CD8-positive, alpha-beta memory T cell (primary cell): ENCODE measurements at regions not wholly inside any gene's neighbourhood (a gene's known extent, or its start where the extent isn't known, plus 50 kb on each side); places are given as distances from the start of the nearest gene placed in this dataset.

ENCODE experiments used
- CTCF ChIA-PET: fragments of 350-600 bp; sonication (Branson Sonifier 250); formaldehyde crosslinking; loops from one replicate; lab custom pipeline; 2021; ENCODE audit warnings: antibody characterized with exemption; lab: Charles Lee
- POLR2A ChIA-PET: fragments of 350-600 bp; sonication (Branson Sonifier 250); formaldehyde crosslinking; loops from one replicate; lab custom pipeline; 2021; ENCODE audit warnings: antibody characterized with exemption; lab: Charles Lee
- DNase-seq, 5 donors: peaks; one replicate each; pipeline versions ENCODE4 v3.0.0 to v3.0.0-alpha.2; 2020 to 2022; ENCODE audit warnings: mixed read lengths in 1 of 5
- H3K27ac ChIP-seq: one replicate; pipeline ENCODE4 v1.7.0; 2013; ENCODE audit warnings: low read depth, mild to moderate bottlenecking, low read length, moderate library complexity
- H3K27me3 ChIP-seq: 2 replicates; pipeline ENCODE4 v1.7.0; 2013; ENCODE audit warnings: low read length, mild to moderate bottlenecking; ENCODE audit not compliant: insufficient read depth, poor library complexity, severe bottlenecking
- H3K36me3 ChIP-seq: 2 replicates; pipeline ENCODE4 v1.7.0; 2013; ENCODE audit warnings: mild to moderate bottlenecking, low read length, moderate library complexity; ENCODE audit not compliant: insufficient read depth
- H3K4me1 ChIP-seq: 2 replicates; pipeline ENCODE4 v1.7.0; 2013; ENCODE audit warnings: mild to moderate bottlenecking, low read length, moderate library complexity; ENCODE audit not compliant: insufficient read depth
- H3K4me3 ChIP-seq: 2 replicates; pipeline ENCODE4 v1.7.0; 2013; ENCODE audit warnings: mild to moderate bottlenecking, low read length
- H3K9me3 ChIP-seq: 2 replicates; pipeline ENCODE4 v1.7.0; 2013; ENCODE audit warnings: mild to moderate bottlenecking, low read length
- H3K27ac Mint-ChIP-seq, 8 donors: one replicate each; pipeline ENCODE4 v1.8.0; 2020 to 2021; ENCODE audit warnings: mixed read lengths in 8 of 8, mild to moderate bottlenecking in 6 of 8, inconsistent platforms in 3 of 8, moderate library complexity in 3 of 8
- H3K27me3 Mint-ChIP-seq, 2 donors: one replicate each; pipeline ENCODE4 v1.8.0; 2020 to 2021; ENCODE audit warnings: mixed read lengths in 2 of 2, mild to moderate bottlenecking in 1 of 2, moderate library complexity in 1 of 2
- H3K36me3 Mint-ChIP-seq, 3 donors: one replicate each; pipeline ENCODE4 v1.8.0; 2020 to 2021; ENCODE audit warnings: mixed read lengths in 3 of 3, inconsistent platforms in 1 of 3, mild to moderate bottlenecking in 1 of 3
- H3K4me1 Mint-ChIP-seq, 3 donors: one replicate each; pipeline ENCODE4 v1.8.0; 2020 to 2021; ENCODE audit warnings: mixed read lengths in 3 of 3, inconsistent platforms in 1 of 3, mild to moderate bottlenecking in 1 of 3
- H3K4me3 Mint-ChIP-seq, 7 donors: one replicate each; pipeline ENCODE4 v1.8.0; 2020 to 2021; ENCODE audit warnings: mixed read lengths in 7 of 7, mild to moderate bottlenecking in 6 of 7, moderate library complexity in 4 of 7, inconsistent platforms in 2 of 7
- H3K9me3 Mint-ChIP-seq, 5 donors: one replicate each; pipeline ENCODE4 v1.8.0; 2020 to 2022; ENCODE audit warnings: mixed read lengths in 5 of 5, mild to moderate bottlenecking in 3 of 5, moderate library complexity in 2 of 5, inconsistent platforms in 1 of 5

DNA sequence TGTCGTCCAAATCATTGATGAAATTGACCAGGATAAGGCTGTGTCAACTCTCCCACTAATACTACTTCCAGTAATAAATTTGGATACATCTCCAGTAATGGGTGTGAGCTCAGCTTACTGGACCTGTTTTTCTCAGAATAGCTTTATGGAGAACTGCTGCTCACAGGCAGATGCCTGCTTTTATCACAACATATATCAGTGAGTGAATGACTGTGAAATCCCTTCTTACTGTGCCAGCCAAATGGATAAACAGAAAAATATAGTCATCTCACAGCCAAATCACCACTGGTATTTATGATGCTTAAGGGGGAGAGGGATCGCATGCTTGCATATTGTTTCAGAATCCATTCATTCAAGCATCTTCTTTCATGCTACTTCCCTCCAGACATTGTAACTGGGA, 148.4 kb upstream of the PAPPA start:
- H3K9me3 ChIP-seq: no peaks in the 10 kb centered on the region
- no peaks in the 10 kb centered on the region for H3K36me3 Mint-ChIP-seq
- no peaks in the 10 kb centered on the region for H3K4me1 ChIP-seq
- no peak overlapping the region for H3K27ac Mint-ChIP-seq
- CTCF ChIA-PET: no interaction called here
- peaks cover 0 to 2% of the 10 kb centered on the region in 2 donors for H3K27me3 Mint-ChIP-seq
- no peak overlapping the region for H3K4me3 ChIP-seq
- H3K9me3 Mint-ChIP-seq: peaks cover 0 to 5% (median 0%) of the 10 kb centered on the region in 5 donors
- POLR2A ChIA-PET: no interaction called here
- H3K36me3 ChIP-seq: no peaks in the 10 kb centered on the region
- no peak overlapping the region for H3K4me3 Mint-ChIP-seq
- no peak for DNase-seq
- no peaks in the 10 kb centered on the region for H3K27me3 ChIP-seq
- H3K27ac ChIP-seq: no peak overlapping the region
- H3K4me1 Mint-ChIP-seq: no peaks in the 10 kb centered on the region

DNA sequence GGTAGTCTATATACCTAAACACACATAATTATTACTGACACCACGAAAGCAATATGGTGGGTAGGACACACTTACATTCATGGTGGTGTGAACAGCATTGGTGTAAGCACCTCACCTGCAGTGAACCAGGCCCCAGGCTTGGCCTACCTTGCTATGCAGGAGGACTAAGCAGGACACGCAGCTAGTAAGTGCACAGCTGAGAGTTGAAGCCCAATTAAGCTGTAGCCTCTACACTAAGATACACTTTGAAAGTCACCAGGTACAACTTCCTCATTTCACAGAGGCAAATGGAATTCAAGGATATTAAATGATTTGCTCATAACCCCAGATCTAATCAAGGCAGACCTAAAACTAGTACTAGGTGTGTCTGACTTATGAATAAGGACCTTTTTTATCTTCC, 145.8 kb upstream of the PAPPA start:
- Histone ChIP-seq H3K27me3 (no peaks in the 10 kb centered on the region), H3K36me3 (no peaks in the 10 kb centered on the region), H3K27ac (no peak overlapping the region), H3K4me1 (no peaks in the 10 kb centered on the region), H3K4me3 (no peak overlapping the region), H3K9me3 (no peaks in the 10 kb centered on the region)
- no peak overlapping the region for H3K27ac Mint-ChIP-seq
- H3K36me3 Mint-ChIP-seq: no peaks in the 10 kb centered on the region
- no peak for DNase-seq
- H3K4me3 Mint-ChIP-seq: no peak overlapping the region
- peaks cover 0 to 2% of the 10 kb centered on the region in 2 donors for H3K27me3 Mint-ChIP-seq
- H3K9me3 Mint-ChIP-seq: peaks cover 0 to 4% (median 3%) of the 10 kb centered on the region in 5 donors
- ChIA-PET POLR2A (no interaction called here), CTCF (no interaction called here)
- H3K4me1 Mint-ChIP-seq: no peaks in the 10 kb centered on the region

DNA sequence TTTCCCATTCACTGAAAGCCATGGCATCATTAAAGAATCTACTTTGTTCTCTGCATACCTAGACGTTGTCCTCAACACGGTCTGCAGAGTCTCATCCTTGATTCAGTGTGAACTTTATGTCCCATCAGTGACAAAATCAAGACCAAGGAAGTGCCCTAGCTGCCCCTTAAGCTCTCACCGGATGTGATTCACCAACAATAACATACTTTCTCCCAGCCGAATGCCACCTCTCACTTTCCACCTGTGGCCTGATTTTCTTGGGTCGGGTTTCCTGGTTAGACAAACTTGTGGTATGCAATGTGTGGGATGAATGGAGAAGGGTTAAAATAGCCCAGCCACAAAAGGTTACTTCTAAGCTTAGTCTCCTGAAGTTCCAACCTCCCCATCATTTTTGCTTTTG, 145.3 kb upstream of the PAPPA start:
- POLR2A ChIA-PET: no interaction called here
- Mint-ChIP-seq H3K4me3 (no peak overlapping the region), H3K36me3 (no peaks in the 10 kb centered on the region), H3K27ac (no peak overlapping the region), H3K9me3 (peaks cover 0 to 4% (median 3%) of the 10 kb centered on the region in 5 donors), H3K27me3 (peaks cover 0 to 2% of the 10 kb centered on the region in 2 donors), H3K4me1 (no peaks in the 10 kb centered on the region)
- Histone ChIP-seq H3K27me3 (no peaks in the 10 kb centered on the region), H3K36me3 (no peaks in the 10 kb centered on the region), H3K4me3 (no peak overlapping the region), H3K9me3 (no peaks in the 10 kb centered on the region), H3K27ac (no peak overlapping the region), H3K4me1 (no peaks in the 10 kb centered on the region)
- CTCF ChIA-PET: no interaction called here
- no peak for DNase-seq

DNA sequence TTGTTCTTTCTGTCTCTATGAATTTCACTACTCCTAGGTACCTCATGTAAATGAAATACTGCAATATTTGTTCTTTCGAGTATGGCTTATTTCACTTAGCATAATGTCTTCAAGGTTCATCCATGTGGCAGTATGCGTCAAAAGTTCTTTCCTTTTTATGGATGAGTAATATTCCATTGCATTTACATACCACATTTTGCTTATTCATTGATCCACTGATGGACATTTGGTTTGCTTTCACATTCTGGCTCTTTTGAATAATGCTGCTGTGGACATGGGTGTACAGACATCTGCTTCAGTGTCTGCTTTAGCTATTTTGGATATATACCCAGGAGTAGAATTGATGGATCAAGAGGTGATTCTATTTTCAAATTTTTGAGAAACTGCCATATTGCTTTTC, 144.2 kb upstream of the PAPPA start:
- Mint-ChIP-seq H3K27ac (no peak overlapping the region), H3K4me1 (no peaks in the 10 kb centered on the region), H3K4me3 (no peak overlapping the region), H3K36me3 (no peaks in the 10 kb centered on the region), H3K27me3 (peaks cover 0 to 2% of the 10 kb centered on the region in 2 donors), H3K9me3 (peaks cover 0 to 4% (median 3%) of the 10 kb centered on the region in 5 donors)
- no peak overlapping the region for H3K27ac ChIP-seq
- no peaks in the 10 kb centered on the region for H3K36me3 ChIP-seq
- ChIA-PET CTCF (no interaction called here), POLR2A (no interaction called here)
- no peak for DNase-seq
- no peaks in the 10 kb centered on the region for H3K9me3 ChIP-seq
- H3K27me3 ChIP-seq: no peaks in the 10 kb centered on the region
- H3K4me3 ChIP-seq: no peak overlapping the region
- no peaks in the 10 kb centered on the region for H3K4me1 ChIP-seq

DNA sequence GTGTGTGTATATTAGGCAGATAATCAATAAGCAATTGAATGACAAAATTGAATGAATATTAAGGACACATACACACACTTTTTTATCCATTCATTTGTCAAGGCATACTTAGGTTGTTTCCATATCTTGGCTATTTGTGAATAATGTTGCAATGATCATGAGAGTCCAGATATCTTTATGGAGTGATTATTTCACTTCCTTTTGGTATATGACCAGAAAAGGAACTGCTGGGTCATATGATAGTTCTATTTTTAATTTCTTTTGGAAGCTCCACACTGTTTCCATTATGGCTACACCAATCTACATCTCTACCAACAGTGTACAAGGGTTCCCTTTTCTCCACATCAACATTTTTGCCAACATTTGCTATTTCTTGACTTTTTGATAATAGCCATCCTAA, 137.7 kb upstream of the PAPPA start:
- Histone ChIP-seq H3K4me3 (no peak overlapping the region), H3K9me3 (no peaks in the 10 kb centered on the region), H3K4me1 (no peaks in the 10 kb centered on the region), H3K36me3 (no peaks in the 10 kb centered on the region), H3K27ac (no peak overlapping the region), H3K27me3 (no peaks in the 10 kb centered on the region)
- Mint-ChIP-seq H3K27ac (no peak overlapping the region), H3K9me3 (peaks cover 0 to 12% (median 2%) of the 10 kb centered on the region in 5 donors), H3K36me3 (no peaks in the 10 kb centered on the region), H3K4me3 (no peak overlapping the region), H3K4me1 (no peaks in the 10 kb centered on the region), H3K27me3 (no peaks in the 10 kb centered on the region)
- POLR2A ChIA-PET: no interaction called here
- DNase-seq: no peak
- CTCF ChIA-PET: no interaction called here

DNA sequence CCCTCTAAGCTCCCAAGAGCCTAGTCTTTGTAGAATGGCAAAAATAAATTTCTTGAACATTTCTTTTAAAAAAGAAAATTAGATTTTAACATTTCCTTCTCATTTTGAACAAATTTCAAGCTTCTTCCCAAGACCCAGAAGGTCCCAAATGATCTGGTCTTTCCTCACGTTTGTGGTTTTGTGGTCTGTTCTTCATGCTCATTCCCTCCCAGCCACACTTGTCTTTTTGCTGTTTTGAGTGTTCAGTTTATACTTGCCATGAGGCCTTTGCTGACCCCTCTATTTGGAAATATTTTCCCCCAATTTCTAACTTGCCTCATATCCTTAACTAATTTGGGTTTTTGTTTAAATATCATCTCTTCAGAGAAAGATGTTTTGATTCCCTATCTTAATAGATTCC, 133.4 kb upstream of the PAPPA start:
- POLR2A ChIA-PET: no interaction called here
- Mint-ChIP-seq H3K27me3 (no peaks in the 10 kb centered on the region), H3K27ac (no peak overlapping the region), H3K36me3 (no peaks in the 10 kb centered on the region), H3K4me1 (no peaks in the 10 kb centered on the region), H3K9me3 (peaks cover 0 to 17% (median 3%) of the 10 kb centered on the region in 5 donors), H3K4me3 (no peak overlapping the region)
- Histone ChIP-seq H3K27me3 (no peaks in the 10 kb centered on the region), H3K27ac (no peak overlapping the region), H3K4me1 (no peaks in the 10 kb centered on the region), H3K4me3 (no peak overlapping the region), H3K36me3 (no peaks in the 10 kb centered on the region), H3K9me3 (no peaks in the 10 kb centered on the region)
- no peak for DNase-seq
- CTCF ChIA-PET: no interaction called here

DNA sequence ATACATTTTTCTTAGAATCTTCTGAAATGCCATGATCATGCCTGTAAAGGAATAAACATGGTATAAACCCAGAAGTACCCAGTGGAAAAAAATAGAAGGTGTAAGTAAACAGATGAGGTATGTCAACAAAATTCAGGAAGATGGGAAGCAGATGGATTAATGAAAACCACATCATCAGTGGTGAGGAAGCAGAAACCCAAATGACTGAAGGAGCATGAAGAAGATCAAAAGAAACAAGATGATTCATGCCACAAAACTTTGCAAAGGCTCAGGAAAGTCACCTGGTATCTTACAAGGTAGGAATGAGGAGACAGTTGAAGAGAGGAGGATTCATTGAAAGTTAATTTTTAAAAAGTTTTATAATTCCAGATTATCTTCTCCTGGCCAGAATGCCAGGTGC, 132.8 kb upstream of the PAPPA start:
- ChIA-PET POLR2A (no interaction called here), CTCF (no interaction called here)
- no peaks in the 10 kb centered on the region for H3K4me1 Mint-ChIP-seq

DNA sequence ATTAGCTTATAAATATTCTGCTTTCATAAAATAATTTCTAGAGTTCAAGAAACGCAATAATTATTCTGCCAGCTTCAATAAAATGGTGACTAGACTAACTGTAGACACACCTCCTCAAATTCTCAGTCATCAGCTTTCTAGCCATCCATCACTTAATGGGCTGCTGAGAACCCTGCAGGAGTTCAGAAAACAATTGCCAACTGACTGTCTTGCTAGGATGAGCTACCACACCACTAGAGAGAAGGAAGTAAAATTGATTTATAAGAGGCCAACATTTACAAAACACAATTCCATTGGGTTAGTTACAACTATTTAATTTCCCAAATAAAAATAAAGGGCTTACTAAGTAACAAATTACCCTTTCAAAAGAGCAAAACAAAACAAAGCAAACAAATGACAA, 126.5 kb upstream of the PAPPA start:
- DNase-seq: no peak
- ChIA-PET CTCF (no interaction called here), POLR2A (no interaction called here)
- Mint-ChIP-seq H3K9me3 (peaks cover 4 to 19% (median 10%) of the 10 kb centered on the region in 5 donors), H3K4me3 (no peak overlapping the region), H3K4me1 (no peaks in the 10 kb centered on the region), H3K36me3 (peaks cover 0 to 2% (median 0%) of the 10 kb centered on the region in 3 donors), H3K27ac (no peak overlapping the region), H3K27me3 (peaks cover 0 to 3% of the 10 kb centered on the region in 2 donors)
- H3K27ac ChIP-seq: no peak overlapping the region
- H3K27me3 ChIP-seq: no peaks in the 10 kb centered on the region
- H3K36me3 ChIP-seq: no peaks in the 10 kb centered on the region
- H3K9me3 ChIP-seq: no peaks in the 10 kb centered on the region
- H3K4me1 ChIP-seq: no peaks in the 10 kb centered on the region
- no peak overlapping the region for H3K4me3 ChIP-seq

More for the DNA sequence above, 132.8 kb upstream of the PAPPA start:
- no peak for DNase-seq
- Histone ChIP-seq H3K27me3 (no peaks in the 10 kb centered on the region), H3K27ac (no peak overlapping the region), H3K36me3 (no peaks in the 10 kb centered on the region), H3K9me3 (no peaks in the 10 kb centered on the region), H3K4me1 (no peaks in the 10 kb centered on the region), H3K4me3 (no peak overlapping the region)
- H3K4me3 Mint-ChIP-seq: no peak overlapping the region
- peaks cover 0 to 3% of the 10 kb centered on the region in 2 donors for H3K27me3 Mint-ChIP-seq
- peaks cover 0 to 17% (median 6%) of the 10 kb centered on the region in 5 donors for H3K9me3 Mint-ChIP-seq
- no peaks in the 10 kb centered on the region for H3K36me3 Mint-ChIP-seq
- H3K27ac Mint-ChIP-seq: no peak overlapping the region

DNA sequence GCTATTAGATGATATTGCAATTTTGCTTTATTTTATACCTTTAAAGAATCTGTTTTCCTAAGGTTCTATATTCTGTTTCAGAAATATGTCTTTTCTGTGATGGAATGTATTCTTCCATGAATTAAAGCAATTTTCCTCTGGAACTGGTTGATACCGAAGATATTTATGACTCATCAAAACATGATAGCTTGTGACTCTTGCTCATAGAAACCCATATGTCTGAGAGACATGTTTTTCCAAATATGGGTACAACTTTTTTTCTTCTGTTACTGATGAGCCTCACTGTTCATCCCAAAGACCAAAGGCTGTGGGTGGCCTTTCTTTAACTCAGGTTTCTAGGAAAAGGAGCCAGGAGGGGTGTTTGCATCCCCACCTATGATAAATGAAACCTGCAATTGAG, 126.1 kb upstream of the PAPPA start:
- H3K27me3 ChIP-seq: no peaks in the 10 kb centered on the region
- Mint-ChIP-seq H3K36me3 (peaks cover 0 to 2% (median 0%) of the 10 kb centered on the region in 3 donors), H3K4me3 (no peak overlapping the region), H3K4me1 (no peaks in the 10 kb centered on the region), H3K27ac (no peak overlapping the region), H3K9me3 (peaks cover 4 to 19% (median 10%) of the 10 kb centered on the region in 5 donors), H3K27me3 (peaks cover 0 to 3% of the 10 kb centered on the region in 2 donors)
- no peaks in the 10 kb centered on the region for H3K4me1 ChIP-seq
- no peaks in the 10 kb centered on the region for H3K36me3 ChIP-seq
- no peak for DNase-seq
- POLR2A ChIA-PET: no interaction called here
- H3K27ac ChIP-seq: no peak overlapping the region
- CTCF ChIA-PET: no interaction called here
- H3K4me3 ChIP-seq: no peak overlapping the region
- H3K9me3 ChIP-seq: no peaks in the 10 kb centered on the region
